NCI-H69 (cell line): ENCODE measurements at regions not wholly inside any gene's neighbourhood (a gene's known extent, or its start where the extent isn't known, plus 50 kb on each side); places are given as distances from the start of the nearest gene placed in this dataset.
A peak's percentile ranks its signal among the peaks of the same experiment; 100 is the strongest.
"Not testable (repeated sequence)": the region's sequence is repeated elsewhere in the genome, so short reads cannot be mapped to it uniquely, and the experiment has no call there.

Experiments used
- DNase-seq: peaks from one replicate; lab custom pipeline; 2025; lab: John Stamatoyannopoulos, UW

GRCh38 chr5:98209418-98209817 lies 564.0 kb upstream of the RGMB start:
- no peak for DNase-seq

- peak; percentile 10 for DNase-seq
Measured at GRCh38 chr5:98214240-98215051, 559.0 kb upstream of the RGMB start.

GRCh38 chr5:98217138-98217537 lies 556.3 kb upstream of the RGMB start:
- DNase-seq: no peak

- DNase-seq: no peak
Measured at GRCh38 chr5:98218838-98219237, 554.6 kb upstream of the RGMB start.

GRCh38 chr5:98227489-98227888 lies 546.0 kb upstream of the RGMB start:
- no peak for DNase-seq

- peak; percentile 6 for DNase-seq
Measured at GRCh38 chr5:98231089-98231488, 542.4 kb upstream of the RGMB start.

- DNase-seq: not testable (repeated sequence)
Measured at GRCh38 chr5:98237794-98238193, 535.7 kb upstream of the RGMB start.

GRCh38 chr5:98243972-98244371 lies 529.5 kb upstream of the RGMB start:
- no peak for DNase-seq

- no peak for DNase-seq
Measured at GRCh38 chr5:98248949-98249348, 524.5 kb upstream of the RGMB start.

GRCh38 chr5:98258939-98259338 lies 514.5 kb upstream of the RGMB start:
- DNase-seq: peak; percentile 46

- peak; percentile 25 for DNase-seq
Measured at GRCh38 chr5:98259595-98259994, 513.9 kb upstream of the RGMB start.

- no peak for DNase-seq
Measured at GRCh38 chr5:98263084-98263483, 510.4 kb upstream of the RGMB start.

GRCh38 chr5:98268162-98268860 lies 505.2 kb upstream of the RGMB start:
- DNase-seq: no peak

- DNase-seq: no peak
Measured at GRCh38 chr5:98275980-98276379, 497.5 kb upstream of the RGMB start.

GRCh38 chr5:98282521-98282920 lies 490.9 kb upstream of the RGMB start:
- no peak for DNase-seq

GRCh38 chr5:98292496-98292895 lies 481.0 kb upstream of the RGMB start:
- no peak for DNase-seq

GRCh38 chr5:98296426-98296825 lies 477.0 kb upstream of the RGMB start:
- no peak for DNase-seq

- no peak for DNase-seq
Measured at GRCh38 chr5:98299435-98299834, 474.0 kb upstream of the RGMB start.

GRCh38 chr5:98301547-98301946 lies 471.9 kb upstream of the RGMB start:
- DNase-seq: peak; percentile 70

- DNase-seq: peak; percentile 35
Measured at GRCh38 chr5:98307811-98308210, 465.7 kb upstream of the RGMB start.

- DNase-seq: no peak
Measured at GRCh38 chr5:98308231-98308630, 465.2 kb upstream of the RGMB start.

- no peak for DNase-seq
Measured at GRCh38 chr5:98308960-98309359, 464.5 kb upstream of the RGMB start.

- DNase-seq: peak; percentile 87
Measured at GRCh38 chr5:98309785-98310598, 463.5 kb upstream of the RGMB start.
